ENCODE measurements at regions not wholly inside any gene's neighbourhood (a gene's known extent, or its start where the extent isn't known, plus 50 kb on each side); places are given as distances from the start of the nearest gene placed in this dataset.
"Not testable (repeated sequence)": the region's sequence is repeated elsewhere in the genome, so short reads cannot be mapped to it uniquely, and the experiment has no call there.

- no peak for DNase-seq
- no peak overlapping the region for H3K4me3 ChIP-seq
- no peak overlapping the region for H3K27ac ChIP-seq
- peaks cover 5% of the 10 kb centered on the region for H3K9me3 ChIP-seq
- no peak for ATAC-seq
- no peaks in the 10 kb centered on the region for H3K4me1 ChIP-seq
- intact Hi-C loops (cut with DNase I) = no loop called here
- no peaks in the 10 kb centered on the region for H3K27me3 ChIP-seq (ENCODE audit: low read depth)
- TF ChIP-seq CTCF (IDR thresholded peaks at IDR 0.05) = no peak
- no peaks in the 10 kb centered on the region for H3K36me3 ChIP-seq
Observed at GRCh38 chr7:51827631-51828030, 511.0 kb upstream of the COBL start.

GRCh38 chr7:51824050-51824449 is 507.4 kb upstream of the COBL start:
- H3K36me3 ChIP-seq = no peaks in the 10 kb centered on the region
- H3K27me3 ChIP-seq (ENCODE audit: low read depth) = no peaks in the 10 kb centered on the region
- no peaks in the 10 kb centered on the region for H3K9me3 ChIP-seq
- no peaks in the 10 kb centered on the region for H3K4me1 ChIP-seq
- H3K27ac ChIP-seq = no peak overlapping the region
- intact Hi-C loops (cut with DNase I) = no loop called here
- ATAC-seq (no peak), DNase-seq (no peak)
- no peak overlapping the region for H3K4me3 ChIP-seq
- TF ChIP-seq CTCF (IDR thresholded peaks at IDR 0.05) = no peak

GRCh38 chr7:51823437-51823836 is 506.8 kb upstream of the COBL start:
- Histone ChIP-seq H3K27ac (no peak overlapping the region), H3K9me3 (no peaks in the 10 kb centered on the region), H3K27me3 (ENCODE audit: low read depth) (no peaks in the 10 kb centered on the region), H3K36me3 (no peaks in the 10 kb centered on the region), H3K4me3 (no peak overlapping the region), H3K4me1 (no peaks in the 10 kb centered on the region)
- ATAC-seq (no peak), DNase-seq (no peak)
- intact Hi-C loops (cut with DNase I) = no loop called here
- no peak for TF ChIP-seq CTCF (IDR thresholded peaks at IDR 0.05)

- no peak for ATAC-seq
- no peak overlapping the region for H3K4me3 ChIP-seq
Observed at GRCh38 chr7:51817694-51818225, 501.2 kb upstream of the COBL start.

GRCh38 chr7:51805783-51806431 is 489.3 kb upstream of the COBL start:
- H3K36me3 ChIP-seq; H3K4me1 ChIP-seq; H3K27me3 ChIP-seq (ENCODE audit: low read depth); H3K4me3 ChIP-seq; H3K27ac ChIP-seq; intact Hi-C loops (cut with DNase I); ATAC-seq; DNase-seq; H3K9me3 ChIP-seq: not testable (repeated sequence)

More at GRCh38 chr7:51817694-51818225, 501.2 kb upstream of the COBL start:
- Histone ChIP-seq H3K9me3 (no peaks in the 10 kb centered on the region), H3K27ac (no peak overlapping the region), H3K4me1 (no peaks in the 10 kb centered on the region), H3K36me3 (no peaks in the 10 kb centered on the region), H3K27me3 (ENCODE audit: low read depth) (no peaks in the 10 kb centered on the region)
- intact Hi-C loops (cut with DNase I) = no loop called here
- no peak for DNase-seq
- no peak for TF ChIP-seq CTCF (IDR thresholded peaks at IDR 0.05)

GRCh38 chr7:51802718-51803117 is 486.1 kb upstream of the COBL start:
- ATAC-seq = no peak
- intact Hi-C loops (cut with DNase I) = no loop called here

More at GRCh38 chr7:51802718-51803117, 486.1 kb upstream of the COBL start:
- Histone ChIP-seq H3K36me3 (no peaks in the 10 kb centered on the region), H3K27ac (no peak overlapping the region), H3K9me3 (no peaks in the 10 kb centered on the region), H3K4me3 (no peak overlapping the region), H3K27me3 (ENCODE audit: low read depth) (no peaks in the 10 kb centered on the region), H3K4me1 (no peaks in the 10 kb centered on the region)
- TF ChIP-seq CTCF (IDR thresholded peaks at IDR 0.05) = no peak
- no peak for DNase-seq
